ENCODE measurements at regions not wholly inside any gene's neighbourhood (a gene's known extent, or its start where the extent isn't known, plus 50 kb on each side); places are given as distances from the start of the nearest gene placed in this dataset.

DNA sequence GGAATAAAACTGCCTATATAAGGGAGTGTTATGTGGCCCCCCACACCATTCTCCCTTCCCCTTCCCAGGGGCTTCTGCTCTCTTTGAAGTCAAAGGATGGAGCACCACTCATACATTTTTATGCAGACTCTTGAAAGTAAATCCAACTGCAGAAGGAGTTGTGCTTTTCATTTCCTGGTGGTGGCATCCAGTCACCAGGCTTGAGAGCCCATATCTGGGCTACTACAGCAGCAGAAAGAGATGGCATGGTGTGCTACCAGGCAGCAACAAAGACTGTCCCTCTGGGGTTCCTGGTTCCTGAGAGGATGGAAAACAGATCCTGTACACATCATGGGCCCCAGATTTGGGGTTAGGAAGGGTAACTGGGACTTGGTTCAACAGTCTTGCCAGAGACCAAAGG lies 226.4 kb downstream of the CLIC5 start:
- DNase-seq, result no peak

DNA sequence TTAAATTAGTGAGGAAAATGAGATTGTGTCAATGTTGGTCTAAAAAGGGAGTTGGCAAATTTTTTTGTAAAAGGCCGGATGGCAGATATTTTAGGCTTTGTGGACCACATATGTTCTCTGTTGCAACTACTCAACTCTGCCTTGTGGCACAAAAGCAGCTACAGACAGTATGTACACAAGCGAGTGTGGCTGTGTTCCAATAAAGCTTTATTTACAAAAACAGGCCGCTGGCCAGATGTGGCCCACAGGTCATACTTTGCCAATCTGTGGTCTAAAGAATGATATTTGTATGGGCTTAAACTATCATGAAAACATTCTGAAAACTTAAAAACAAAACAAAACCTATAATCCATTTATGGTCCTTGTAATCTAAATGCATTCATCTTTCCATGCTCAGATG lies 228.3 kb downstream of the CLIC5 start:
- no peak for DNase-seq

DNA sequence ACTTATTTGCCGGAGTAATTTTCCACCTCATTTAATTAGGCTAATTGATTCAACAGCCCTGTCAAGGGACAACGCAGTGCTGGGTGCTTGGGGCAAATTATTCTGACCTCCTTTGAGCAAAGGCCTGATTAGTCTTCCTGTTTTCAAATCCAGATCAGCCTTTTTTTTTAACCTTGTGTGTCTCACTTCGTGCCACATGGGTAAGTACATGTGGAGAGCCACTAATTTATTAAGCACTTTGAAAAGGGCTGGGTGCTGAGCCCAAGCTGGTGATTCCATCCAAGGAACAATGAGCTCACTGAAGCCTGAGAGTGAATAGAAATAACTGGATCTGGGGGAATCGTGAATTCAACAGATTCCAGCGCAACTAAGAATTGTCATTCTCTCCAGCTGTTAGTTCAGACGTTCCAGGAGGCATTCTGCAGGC lies 229.3 kb downstream of the CLIC5 start:
- no peak for DNase-seq

DNA sequence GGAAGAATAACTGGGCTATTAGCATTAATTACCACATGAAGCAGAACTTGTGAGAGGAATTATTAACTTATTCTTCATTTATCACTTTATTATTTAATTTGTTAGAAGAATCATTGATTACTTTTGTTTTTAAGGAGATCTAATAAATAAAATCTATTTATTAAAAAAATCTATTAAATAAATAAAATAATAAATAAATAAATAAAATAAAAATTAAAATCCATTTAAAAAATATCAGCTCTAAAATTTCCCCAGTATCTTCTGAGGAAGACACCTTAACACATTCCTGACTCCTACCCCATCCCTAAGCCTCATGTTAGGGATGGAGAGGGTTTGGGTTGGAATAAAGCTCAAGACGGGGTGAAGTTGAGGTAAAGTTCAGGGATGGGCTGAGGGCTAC lies 231.4 kb downstream of the CLIC5 start:
- DNase-seq, result no peak

DNA sequence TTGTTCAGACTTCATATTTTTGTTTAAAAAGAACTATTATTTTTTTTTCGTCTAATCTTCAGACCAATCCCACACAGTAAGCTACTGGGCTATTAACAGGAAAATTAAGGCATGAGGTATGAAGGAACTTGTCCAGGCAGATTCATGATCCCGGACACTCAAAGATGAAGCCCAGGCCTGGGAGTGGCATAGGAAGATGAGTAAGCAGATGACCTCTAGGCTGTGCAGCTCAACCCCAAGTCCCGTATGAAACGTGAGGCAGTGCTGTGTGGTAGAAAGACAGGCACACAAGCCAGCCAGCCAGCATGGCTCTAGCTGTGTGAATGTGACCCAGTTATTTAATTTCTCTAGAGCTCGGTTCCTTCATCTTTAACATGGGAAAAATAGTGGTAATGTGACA lies 231.9 kb downstream of the CLIC5 start:
- no peak for DNase-seq

DNA sequence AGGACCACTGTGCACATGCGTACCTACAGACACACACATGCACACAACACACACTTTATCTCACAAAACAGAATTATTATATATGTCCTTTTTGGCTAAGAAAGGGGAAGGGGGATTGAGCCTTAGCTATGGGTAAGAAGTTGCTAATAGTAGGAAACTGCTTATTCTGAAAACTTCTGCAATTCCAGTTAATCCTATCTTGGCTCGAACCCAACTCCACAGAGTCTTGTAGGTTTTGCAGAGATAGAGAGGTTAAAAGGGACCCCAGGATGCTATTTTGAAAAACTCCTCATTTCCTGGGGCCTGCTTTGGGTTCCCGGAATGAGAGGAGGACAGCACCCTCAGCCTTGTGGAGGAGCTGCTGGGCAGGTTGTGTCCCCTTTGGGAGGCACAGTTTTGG lies 233.8 kb downstream of the CLIC5 start:
- DNase-seq, result no peak

DNA sequence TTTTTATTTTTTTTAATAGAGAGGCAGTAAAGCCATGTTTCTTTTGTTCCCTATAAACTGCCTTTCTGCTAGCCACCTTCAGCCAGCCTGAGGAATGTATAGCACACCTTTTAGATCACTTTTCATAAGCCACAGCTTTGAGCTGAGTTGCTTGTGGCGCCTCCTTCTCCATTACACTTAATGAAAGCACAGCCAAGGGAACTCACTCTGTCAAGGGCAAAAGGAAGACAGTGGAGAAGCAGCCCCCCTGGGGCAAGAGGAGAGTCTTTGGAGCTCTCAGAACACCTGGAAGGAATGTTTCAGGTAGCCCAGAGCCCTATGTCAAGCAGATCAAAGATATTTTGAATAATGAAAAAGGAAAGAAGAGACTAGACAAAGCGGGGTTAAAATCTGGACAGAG lies 235.1 kb downstream of the CLIC5 start:
- DNase-seq, result no peak

DNA sequence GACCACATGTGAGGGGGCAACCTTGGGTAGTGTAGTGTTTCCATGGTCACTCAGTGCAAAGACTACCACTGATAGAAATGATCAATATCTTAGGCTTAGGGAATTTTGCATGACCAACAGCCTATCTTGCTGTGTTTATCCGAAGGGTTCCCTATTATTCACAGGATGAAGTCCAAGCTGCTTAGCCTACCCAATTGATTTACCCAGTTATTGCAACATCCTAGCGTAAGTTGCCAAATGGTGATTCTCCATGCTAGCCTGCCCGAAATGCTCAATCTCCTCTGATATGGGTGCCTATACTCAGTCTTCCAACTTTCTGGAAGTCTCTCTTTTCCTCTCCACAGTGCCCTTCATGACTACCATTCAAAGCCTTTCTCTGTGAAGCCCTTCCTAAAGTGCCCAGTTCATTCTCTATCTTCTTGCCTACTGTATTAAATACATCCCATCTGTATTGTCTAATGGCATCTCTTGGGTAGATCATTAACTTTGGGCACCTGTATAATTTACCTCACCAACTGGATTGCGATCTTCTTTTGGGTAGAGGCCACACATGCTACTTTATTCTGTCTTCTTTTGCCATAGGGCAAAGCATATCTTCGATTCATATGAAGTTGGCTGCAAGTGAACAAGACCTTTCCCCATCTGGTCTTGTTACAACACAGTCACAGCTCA lies 240.5 kb downstream of the CLIC5 start:
- DNase-seq, result no peak

DNA sequence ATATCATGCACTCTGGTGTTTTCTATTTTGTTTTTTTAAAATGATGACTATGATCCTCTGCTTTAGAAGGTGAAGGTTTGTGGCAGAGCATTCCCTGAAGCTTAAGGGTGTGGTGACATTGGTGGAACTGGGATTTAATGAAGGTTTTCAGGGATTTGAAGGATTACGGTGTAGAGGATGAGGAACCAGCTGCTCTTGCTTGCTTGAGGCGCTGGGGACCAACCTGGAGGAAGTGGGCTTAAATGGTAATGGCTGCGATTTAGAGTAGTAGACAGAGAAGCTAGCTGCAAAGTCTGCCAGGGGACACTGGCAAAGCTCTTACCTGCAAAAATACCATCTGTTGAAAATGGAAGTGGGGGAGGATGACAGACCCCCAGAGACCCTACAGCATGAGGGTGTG lies 241.8 kb downstream of the CLIC5 start:
- DNase-seq, result no peak

DNA sequence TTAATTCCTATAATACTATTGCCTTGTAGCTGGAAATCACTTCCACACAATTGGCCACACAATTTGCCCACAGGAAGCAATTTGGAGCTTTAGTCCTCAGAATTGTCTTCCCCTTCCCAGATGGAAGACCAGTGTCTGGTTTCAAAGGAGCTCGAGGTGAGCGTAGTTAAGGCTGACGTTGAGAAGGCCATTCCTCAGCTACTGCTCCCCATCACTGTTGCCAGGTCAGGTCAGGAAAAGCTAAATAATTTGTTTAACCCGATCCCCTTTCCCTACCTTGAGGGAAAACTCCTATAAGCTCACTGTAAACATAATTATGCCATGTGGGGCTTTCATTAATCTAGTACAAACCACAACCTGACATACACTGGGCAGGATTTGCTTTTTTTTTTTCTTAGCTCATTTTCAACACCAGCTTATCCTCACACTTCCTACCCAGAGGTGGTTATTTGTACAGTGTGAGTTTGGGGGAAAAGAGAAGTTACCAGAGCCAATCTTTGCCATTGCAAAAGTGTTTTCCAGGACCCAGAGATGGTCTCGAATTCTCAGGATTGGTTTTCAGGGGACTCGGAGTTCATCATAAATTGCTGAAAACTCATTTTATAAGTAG lies 242.7 kb downstream of the CLIC5 start:
- no peak for DNase-seq

DNA sequence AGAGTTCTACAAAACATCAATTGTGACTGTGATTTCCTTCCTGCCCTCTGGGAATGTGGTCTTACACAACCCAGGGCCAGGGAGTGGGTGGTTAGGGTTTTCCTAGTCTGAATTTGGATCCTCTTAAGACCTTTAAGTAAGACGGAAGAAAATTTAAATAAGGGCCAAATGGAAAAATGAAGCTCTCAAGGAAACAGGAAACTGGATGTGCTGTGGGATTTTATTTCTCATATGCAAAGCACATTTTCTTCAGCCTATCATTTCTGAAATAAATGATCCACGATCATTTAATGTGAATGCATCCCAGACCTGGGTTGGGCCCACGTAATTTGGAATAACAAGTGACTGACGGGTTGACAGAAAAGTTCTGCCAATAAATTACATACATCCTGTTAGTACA lies 243.6 kb downstream of the CLIC5 start:
- DNase-seq, result no peak

DNA sequence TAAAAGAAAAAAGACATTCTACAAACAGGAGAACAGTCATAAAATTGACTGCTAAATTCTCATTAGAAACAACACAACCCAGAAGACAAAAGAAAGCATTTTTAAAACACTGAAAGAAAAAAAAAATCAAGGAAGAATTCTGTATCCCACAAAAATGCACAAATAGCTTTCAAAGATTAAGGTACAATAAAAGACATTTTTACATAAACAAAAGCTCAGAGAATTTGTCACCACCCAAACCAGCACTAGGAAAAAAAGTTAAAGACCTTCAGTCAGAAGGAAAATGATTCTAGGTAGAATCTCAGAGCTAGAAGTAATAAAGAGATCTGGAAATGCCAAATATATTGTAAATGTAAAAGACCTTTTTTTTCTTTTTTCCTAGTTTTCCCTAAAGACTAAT lies 252.4 kb downstream of the CLIC5 start:
- DNase-seq, result no peak

DNA sequence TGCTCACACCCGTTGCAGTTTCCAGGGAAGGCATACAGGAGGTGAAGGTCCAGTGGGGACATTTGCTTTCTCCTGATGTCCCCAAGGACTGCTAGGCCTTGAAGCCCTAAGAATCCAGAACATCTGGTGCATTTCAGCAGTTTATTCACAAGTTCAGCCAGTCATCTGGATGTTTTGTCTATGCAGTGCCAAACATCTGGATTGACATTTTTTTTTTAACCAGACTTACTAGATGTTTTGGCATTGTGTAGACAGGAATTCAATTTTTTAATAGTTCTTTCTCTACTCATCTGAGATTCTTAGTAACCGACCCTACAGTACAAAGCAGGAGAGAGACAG lies 256.2 kb downstream of the CLIC5 start:
- DNase-seq, result no peak

DNA sequence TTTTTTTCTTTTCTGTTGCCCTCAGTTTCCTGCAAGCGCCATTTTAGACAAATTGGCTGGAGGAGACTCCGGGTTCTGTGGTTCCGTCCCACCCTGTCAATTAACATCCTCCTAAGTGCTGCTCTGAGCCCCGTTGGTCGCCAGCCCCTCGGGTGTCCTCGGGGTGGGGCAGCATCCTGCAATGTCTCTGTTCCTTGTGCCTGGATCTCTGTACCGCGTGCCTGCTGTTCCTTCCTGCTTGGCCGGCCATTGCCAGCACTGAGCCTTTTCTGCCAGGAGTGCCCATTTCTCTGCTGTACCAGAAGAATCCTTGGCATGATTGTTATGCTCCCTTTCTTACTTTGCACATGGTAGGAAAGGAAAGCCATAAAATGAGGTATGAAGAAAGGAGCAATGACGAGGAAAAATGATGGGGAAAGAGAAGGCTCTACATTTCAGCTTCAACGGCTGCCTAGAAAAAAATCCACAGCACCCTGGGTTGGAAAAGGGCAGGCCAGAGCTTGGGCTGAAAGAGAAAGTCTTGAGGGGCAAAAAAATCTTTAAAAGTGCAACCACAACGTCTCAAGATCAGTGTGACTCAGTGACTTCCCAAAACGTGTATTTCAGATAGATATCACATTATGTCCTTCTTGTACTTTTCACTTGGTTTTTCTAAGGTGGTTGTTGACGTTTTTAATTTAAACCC lies 256.7 kb downstream of the CLIC5 start:
- no peak for DNase-seq

DNA sequence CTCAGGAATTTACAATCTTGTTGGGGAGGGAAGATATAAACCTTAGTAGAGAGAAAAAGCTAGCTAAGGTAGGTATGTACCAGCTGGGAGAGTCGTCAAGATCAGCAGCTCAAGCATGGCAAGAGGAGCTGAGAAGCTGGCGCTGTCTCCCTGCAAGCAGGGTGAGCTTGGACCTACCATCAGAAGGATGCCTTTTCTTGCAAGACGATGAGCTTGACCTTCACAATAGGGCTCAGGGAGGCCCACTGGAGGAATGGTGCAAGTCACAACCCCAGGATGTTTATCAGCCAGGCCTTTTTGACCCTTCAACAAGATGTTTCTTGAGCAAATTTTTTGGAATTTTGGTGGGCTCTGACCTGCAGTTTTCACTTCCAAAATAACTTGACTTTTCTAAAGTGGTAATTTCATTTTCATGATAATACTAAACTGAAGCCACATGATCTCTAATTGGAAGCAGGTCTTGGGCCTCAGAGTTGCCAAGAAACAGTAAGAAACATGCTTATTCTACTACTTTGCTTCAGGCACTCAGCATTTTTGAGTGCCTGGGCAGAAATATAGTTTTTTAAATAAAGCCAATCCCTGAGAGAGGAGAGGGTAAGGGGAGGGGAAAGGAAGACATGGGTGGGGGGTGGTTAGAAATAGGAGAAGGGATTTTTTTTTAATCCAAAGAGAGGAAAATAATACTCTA lies 258.1 kb downstream of the CLIC5 start:
- no peak for DNase-seq

DNA sequence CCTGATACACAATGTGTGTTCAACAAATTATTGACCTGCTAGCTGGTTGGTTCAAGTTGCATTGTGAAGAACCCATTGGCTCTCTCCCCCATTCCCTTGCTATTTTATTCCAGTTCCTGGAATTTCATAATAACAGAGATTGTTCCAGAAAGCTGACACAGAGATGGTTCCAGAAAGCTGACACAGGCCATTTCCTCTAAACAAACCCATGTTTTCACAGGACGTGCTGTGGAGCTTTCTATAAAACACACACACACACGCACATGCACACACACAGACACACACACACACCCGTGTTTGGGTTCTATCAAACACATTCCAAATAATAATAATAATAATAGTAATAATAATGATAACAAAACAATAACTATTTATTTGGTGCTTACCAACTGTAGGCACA lies 259.1 kb downstream of the CLIC5 start:
- no peak for DNase-seq

DNA sequence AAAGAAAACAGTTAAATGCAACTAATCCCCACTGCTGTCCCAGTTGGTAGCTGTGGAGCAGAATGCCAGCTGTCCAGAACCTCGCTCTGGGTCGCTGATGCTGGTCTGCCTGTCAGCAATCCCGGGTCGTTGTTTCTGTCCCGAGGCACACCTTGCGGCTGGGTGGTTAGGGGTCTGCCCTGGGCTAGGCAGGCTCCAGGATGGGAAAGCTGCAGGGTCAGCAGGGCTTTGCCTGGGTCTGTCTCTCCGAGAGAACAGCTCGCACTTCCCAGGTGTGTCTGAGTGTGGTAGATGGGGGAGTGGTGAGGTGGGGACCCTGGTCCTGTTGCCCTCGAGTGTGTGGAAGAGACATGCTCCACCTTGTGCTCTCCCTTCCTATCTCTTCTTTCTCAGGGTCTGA lies 261.2 kb downstream of the CLIC5 start:
- no peak for DNase-seq

DNA sequence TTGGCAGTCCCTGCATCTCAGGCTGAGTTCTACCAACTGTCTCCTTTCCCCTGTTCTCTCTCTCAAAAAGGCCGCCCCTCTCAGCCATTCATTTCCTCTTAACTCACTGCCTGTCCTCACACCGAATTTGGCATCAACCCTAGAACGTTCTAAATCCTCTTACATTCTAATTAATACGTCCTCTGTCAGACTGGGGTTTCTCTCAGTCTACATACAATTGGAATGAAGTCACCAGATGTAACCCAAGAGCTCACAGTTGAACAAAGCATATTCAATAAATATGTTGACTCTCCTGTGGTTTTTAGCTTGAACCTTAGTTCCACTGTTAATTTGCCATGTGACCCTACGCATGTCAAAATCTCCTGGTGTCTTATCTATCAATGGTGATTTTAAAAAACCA lies 269.6 kb downstream of the CLIC5 start:
- DNase-seq, result no peak

DNA sequence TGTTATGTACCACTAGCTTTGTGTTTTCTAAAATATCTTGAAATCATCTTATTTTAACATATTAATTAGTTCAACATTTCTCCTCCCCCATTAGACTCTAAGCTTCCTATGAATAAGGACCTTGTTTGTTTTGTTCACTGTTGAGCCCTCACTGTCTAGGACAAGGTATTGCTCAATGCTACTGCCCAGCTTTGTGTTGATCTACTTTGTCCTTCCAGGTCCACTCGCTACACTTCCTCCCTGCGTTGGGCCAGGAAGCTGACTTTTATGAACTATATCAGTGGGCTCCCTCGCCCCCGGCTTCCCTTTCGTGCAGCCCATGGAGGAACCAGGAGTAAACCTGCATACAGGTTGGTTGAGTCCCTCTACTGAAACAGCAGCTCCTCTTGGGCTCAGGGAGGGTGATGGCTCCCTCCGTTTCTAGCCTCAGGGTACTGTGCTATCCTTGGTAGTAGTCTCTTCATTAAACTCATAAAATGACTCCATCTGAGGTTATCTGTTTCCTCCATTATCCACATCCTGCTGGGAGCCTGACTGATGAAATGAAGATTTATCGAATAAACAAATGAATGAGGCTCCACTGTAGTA lies 272.5 kb downstream of the CLIC5 start:
- no peak for DNase-seq

DNA sequence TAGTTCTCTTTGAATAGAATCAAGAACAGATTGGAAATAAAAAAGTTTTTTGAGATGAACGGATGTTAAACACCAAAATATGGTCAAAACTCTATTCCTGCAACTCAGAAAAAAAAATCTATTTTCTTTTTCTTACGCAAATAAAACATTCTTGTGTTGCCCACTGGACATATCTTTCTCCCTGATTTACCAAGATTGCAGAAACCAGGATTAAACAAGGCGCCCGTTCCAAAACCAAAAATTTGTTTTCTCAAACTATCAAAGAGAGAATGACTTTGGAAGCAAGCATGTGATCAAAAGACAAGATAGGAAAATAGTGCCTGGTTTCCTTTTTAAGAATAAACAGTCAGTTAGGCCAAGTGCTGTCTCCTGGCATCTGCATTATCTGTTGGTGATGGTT lies 273.1 kb downstream of the CLIC5 start:
- DNase-seq, result no peak

DNA sequence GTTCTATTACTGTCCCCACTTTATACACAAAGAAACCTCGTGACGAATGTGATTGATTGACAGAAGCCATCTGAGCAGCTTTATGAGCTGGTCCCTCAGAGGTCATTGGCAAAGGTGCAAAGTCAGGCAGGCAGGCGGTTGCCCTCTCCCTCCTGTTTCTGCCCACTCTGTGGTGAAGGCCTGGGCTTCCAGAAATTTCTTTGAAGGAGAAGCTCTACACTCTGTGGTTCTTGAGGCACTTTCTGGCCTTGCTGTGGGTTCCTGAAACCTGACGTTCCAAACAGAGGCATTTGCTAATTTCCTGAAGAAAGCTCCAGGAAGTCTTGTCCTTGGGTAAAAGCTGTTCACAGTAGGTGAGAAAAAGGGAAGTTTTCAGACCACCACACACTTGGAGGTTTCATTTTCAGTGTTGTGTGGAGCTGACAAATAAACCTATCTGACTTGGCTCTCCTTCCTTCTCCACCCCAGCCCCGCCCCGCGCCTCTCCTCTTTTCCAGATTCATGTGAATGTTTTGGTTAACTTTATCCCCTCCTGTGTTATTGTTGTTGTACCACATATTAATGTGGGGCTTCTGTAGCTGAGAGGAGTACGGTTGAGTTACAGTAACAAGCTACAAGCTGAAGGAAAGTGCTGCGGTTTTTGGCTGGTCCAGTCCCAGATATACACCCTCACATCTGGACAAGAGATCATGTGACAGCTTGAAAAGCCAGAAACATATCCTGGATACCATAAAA lies 274.1 kb downstream of the CLIC5 start:
- no peak for DNase-seq

DNA sequence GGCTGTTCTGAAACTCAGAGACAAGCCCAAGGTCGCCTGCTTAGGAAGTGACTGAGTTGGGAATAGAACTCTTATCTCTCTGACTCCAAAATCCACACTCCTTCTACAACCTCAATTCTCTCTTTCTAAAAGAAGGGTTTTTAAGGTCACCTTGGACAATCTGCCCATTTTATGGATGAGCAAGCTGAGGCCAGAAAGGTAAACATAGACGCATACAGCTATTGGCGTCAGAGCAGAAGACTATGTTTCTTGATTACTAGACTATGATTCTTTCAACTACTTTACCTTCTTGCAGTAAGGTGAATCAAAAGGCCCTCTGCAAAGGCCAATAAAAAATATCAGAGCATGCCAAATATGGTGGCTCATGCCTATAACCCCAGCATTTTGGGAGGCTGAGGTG lies 276.6 kb downstream of the CLIC5 start:
- DNase-seq, result no peak

DNA sequence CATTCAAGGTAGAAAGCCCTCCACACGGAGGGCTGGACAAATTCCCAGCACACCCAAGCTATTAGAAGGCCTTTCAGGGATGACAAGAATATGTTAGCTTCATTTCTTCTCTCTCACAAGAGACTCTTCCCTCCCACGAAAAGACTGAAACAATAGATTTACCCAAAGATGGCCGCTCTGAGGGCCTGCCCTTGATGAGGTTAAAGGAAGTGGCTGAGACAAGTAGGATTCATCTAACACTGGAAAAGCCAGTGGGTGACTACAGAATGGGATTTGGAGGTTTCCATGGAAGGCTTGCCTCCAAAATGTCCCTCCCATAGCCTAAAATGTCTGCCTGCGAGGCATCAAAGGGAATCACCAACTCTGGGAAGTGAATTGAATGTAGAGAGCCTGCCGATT lies 277.6 kb downstream of the CLIC5 start:
- DNase-seq, result no peak
